HG02943 (cell line): ENCODE measurements at regions not wholly inside any gene's neighbourhood (a gene's known extent, or its start where the extent isn't known, plus 50 kb on each side); places are given as distances from the start of the nearest gene placed in this dataset.

Experiments used
- ATAC-seq: cut with Tn5 transposase; IDR thresholded peaks from one replicate; pipeline ENCODE4 v1.9.1; 2021; ENCODE audit warnings: mild to moderate bottlenecking, low read depth, moderate library complexity; ENCODE audit not compliant: unreplicated experiment

- ATAC-seq = no peak
Measured at GRCh38 chr10:58017719-58018367, 249.9 kb downstream of the IPMK start.

- no peak for ATAC-seq
Measured at GRCh38 chr10:58016614-58017013, 251.1 kb downstream of the IPMK start.

GRCh38 chr10:58014436-58014835, 253.3 kb downstream of the IPMK start:
- no peak for ATAC-seq

GRCh38 chr10:58013406-58013805, 254.3 kb downstream of the IPMK start:
- ATAC-seq = no peak

- ATAC-seq = no peak
Measured at GRCh38 chr10:58010073-58010702, 257.5 kb downstream of the IPMK start.

- ATAC-seq = no peak
Measured at GRCh38 chr10:58003945-58004344, 263.7 kb downstream of the IPMK start.

- ATAC-seq = no peak
Measured at GRCh38 chr10:58001159-58001558, 266.5 kb downstream of the IPMK start.

GRCh38 chr10:57996536-57996935, 271.2 kb downstream of the IPMK start:
- ATAC-seq = no peak

GRCh38 chr10:57993302-57993701, 274.4 kb downstream of the IPMK start:
- no peak for ATAC-seq

GRCh38 chr10:57992321-57993077, 275.2 kb downstream of the IPMK start:
- no peak for ATAC-seq

- ATAC-seq = no peak
Measured at GRCh38 chr10:57988964-57989363, 278.7 kb downstream of the IPMK start.

- no peak for ATAC-seq
Measured at GRCh38 chr10:57987055-57987721, 280.5 kb downstream of the IPMK start.

- no peak for ATAC-seq
Measured at GRCh38 chr10:57986422-57986821, 281.3 kb downstream of the IPMK start.

- ATAC-seq = no peak
Measured at GRCh38 chr10:57983281-57983791, 284.4 kb downstream of the IPMK start.

GRCh38 chr10:57982091-57982490, 285.6 kb downstream of the IPMK start:
- ATAC-seq = no peak

- ATAC-seq = no peak
Measured at GRCh38 chr10:57979956-57980355, 287.7 kb downstream of the IPMK start.

- ATAC-seq = no peak
Measured at GRCh38 chr10:57979491-57979890, 288.2 kb downstream of the IPMK start.

GRCh38 chr10:57977262-57977661, 290.4 kb downstream of the IPMK start:
- ATAC-seq = no peak

GRCh38 chr10:57973451-57973850, 294.2 kb downstream of the IPMK start:
- ATAC-seq = no peak

- ATAC-seq = no peak
Measured at GRCh38 chr10:57972783-57973182, 294.9 kb downstream of the IPMK start.
